NCI-H1092 (cell line): ENCODE measurements at regions not wholly inside any gene's neighbourhood (a gene's known extent, or its start where the extent isn't known, plus 50 kb on each side); places are given as distances from the start of the nearest gene placed in this dataset.

Source experiments
- DNase-seq: peaks from one replicate; lab custom pipeline; 2025; lab: John Stamatoyannopoulos, UW

- no peak for DNase-seq
Observed at GRCh38 chr17:34178092-34178491, 77.0 kb upstream of the CCL2 start.

- DNase-seq, result no peak
Observed at GRCh38 chr17:34182036-34182803, 72.9 kb upstream of the CCL2 start.

- no peak for DNase-seq
Observed at GRCh38 chr17:34195987-34196386, 59.1 kb upstream of the CCL2 start.

- DNase-seq, result no peak
Observed at GRCh38 chr17:34198519-34198918, 56.6 kb upstream of the CCL2 start.

- DNase-seq, result no peak
Observed at GRCh38 chr17:34199454-34199853, 55.6 kb upstream of the CCL2 start.

GRCh38 chr17:34199932-34200534, 55.1 kb upstream of the CCL2 start:
- peak; percentile 40 for DNase-seq

- no peak for DNase-seq
Observed at GRCh38 chr17:34201225-34201624, 53.9 kb upstream of the CCL2 start.

- no peak for DNase-seq
Observed at GRCh38 chr17:34201767-34202166, 53.3 kb upstream of the CCL2 start.

GRCh38 chr17:34203018-34203638, 52.0 kb upstream of the CCL2 start:
- no peak for DNase-seq

GRCh38 chr17:34204402-34204801, 50.7 kb upstream of the CCL2 start:
- DNase-seq, result no peak
